PFSK-1 (cell line): ENCODE measurements at regions not wholly inside any gene's neighbourhood (a gene's known extent, or its start where the extent isn't known, plus 50 kb on each side); places are given as distances from the start of the nearest gene placed in this dataset.

Source experiments
- FOXP2 ChIP-seq: optimal IDR thresholded peaks from 2 replicates; pipeline ENCODE3; 2011; ENCODE audit warnings: borderline replicate concordance, control low read depth, inconsistent platforms; ENCODE audit not compliant: insufficient read depth; ENCODE audit errors: extremely low read length, extremely low read depth
- POLR2AphosphoS5 ChIP-seq: IDR thresholded peaks from 2 replicates; pipeline ENCODE4 v1.6.1; 2012; ENCODE audit warnings: low read depth, mild to moderate bottlenecking, control low read depth, low read length, moderate library complexity
- REST ChIP-seq, 2 experiments: IDR thresholded peaks; 2 replicates each; pipeline versions ENCODE4 v1.6.1 to v1.8.0; 2011 to 2012; ENCODE audit warnings: low read depth in 2 of 2, low read length in 2 of 2, control low read depth in 1 of 2, inconsistent platforms in 1 of 2, mild to moderate bottlenecking in 1 of 2, moderate library complexity in 1 of 2; ENCODE audit not compliant: insufficient read depth in 1 of 2
- SIN3A ChIP-seq: IDR thresholded peaks from 2 replicates; pipeline ENCODE4 v1.6.1; 2012; ENCODE audit warnings: mild to moderate bottlenecking, low read length, moderate library complexity, borderline replicate concordance; ENCODE audit not compliant: insufficient read depth
- TAF1 ChIP-seq: IDR thresholded peaks from 2 replicates; pipeline ENCODE4 v1.6.1; 2012; ENCODE audit warnings: low read length, control low read depth, borderline replicate concordance; ENCODE audit not compliant: insufficient read depth

DNA sequence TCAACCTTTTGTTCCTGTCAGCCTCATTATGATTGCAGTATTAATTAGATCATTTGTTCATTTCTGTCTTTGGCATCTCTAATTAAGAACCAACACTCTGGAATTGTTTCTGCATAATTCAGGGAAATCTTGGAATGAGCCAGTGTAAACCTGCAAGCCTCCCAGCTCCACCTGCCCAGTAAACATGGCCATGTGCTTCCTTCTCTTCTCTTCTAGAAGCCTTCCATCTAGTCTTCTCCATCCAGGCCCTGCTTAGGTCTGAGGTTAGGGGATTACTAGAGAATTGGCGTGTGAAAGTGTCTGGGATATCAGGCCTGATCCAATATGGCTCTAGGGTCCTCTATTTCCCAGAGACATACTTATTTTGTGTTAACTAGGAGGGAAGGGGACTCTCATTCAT, 528.0 kb downstream of the AACS start:
- TF ChIP-seq REST (IDR thresholded peaks at IDR 0.05; ENCODE audit: insufficient read depth in 1 of 2, low read depth in 2 of 2, low read length in 2 of 2) (no peak), SIN3A (no peak), TAF1 (no peak), POLR2AphosphoS5 (no peak), FOXP2 (no peak)

DNA sequence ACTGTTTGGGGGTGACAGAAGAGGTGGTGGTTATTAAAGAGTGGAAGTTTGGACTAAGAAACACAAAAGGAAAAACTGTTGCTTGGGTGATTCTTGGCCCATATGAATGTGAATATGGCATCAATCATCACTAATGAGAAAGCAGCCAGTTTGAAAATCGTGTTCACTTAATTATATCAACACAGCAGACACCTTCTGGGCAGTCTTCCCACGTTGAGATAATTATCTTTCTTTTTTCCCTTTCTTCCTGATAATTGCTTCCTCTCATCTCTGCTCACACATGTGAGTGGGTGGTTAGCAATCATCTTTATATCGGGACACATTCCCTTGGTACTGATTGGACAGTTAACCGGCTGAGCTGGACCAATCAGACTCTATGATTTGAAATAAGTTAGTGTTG, 539.7 kb downstream of the AACS start:
- TF ChIP-seq FOXP2 (no peak), REST (IDR thresholded peaks at IDR 0.05; ENCODE audit: insufficient read depth in 1 of 2, low read depth in 2 of 2, low read length in 2 of 2) (no peak), SIN3A (no peak), TAF1 (no peak), POLR2AphosphoS5 (no peak)

GRCh38 chr12:125606312-125606711, 541.1 kb downstream of the AACS start:
- no peak for TF ChIP-seq REST (IDR thresholded peaks at IDR 0.05; ENCODE audit: insufficient read depth in 1 of 2, low read depth in 2 of 2, low read length in 2 of 2)
- TF ChIP-seq FOXP2: no peak

DNA sequence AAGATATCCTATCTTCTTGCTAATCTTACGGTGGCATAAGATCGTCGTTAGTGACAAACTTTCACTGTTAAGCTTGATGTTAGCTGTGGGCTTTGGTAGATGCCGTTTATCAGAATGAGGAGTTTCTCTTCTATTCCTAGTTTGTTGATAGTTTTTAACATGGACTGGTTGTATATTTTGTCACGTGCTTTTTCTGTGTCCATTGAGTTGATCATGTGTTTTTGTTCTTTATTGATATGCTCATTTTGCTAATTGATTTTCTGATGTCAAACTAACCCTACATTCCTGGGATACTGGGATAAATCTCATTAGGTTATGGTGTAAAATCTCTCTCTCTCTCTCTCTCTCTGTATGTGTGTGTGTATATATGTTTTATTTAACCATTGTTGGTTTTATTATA, 545.1 kb downstream of the AACS start:
- TF ChIP-seq TAF1 (no peak), REST (IDR thresholded peaks at IDR 0.05; ENCODE audit: insufficient read depth in 1 of 2, low read depth in 2 of 2, low read length in 2 of 2) (no peak), SIN3A (no peak), FOXP2 (no peak), POLR2AphosphoS5 (no peak)

GRCh38 chr12:125610971-125611370, 545.7 kb downstream of the AACS start:
- no peak for TF ChIP-seq REST (IDR thresholded peaks at IDR 0.05; ENCODE audit: insufficient read depth in 1 of 2, low read depth in 2 of 2, low read length in 2 of 2)
- TF ChIP-seq SIN3A: no peak
- no peak for TF ChIP-seq POLR2AphosphoS5
- no peak for TF ChIP-seq TAF1
- no peak for TF ChIP-seq FOXP2
